Ishikawa (cell line): ENCODE measurements at regions not wholly inside any gene's neighbourhood (a gene's known extent, or its start where the extent isn't known, plus 50 kb on each side); places are given as distances from the start of the nearest gene placed in this dataset.

ENCODE experiments used
- EP300 ChIP-seq: IDR thresholded peaks from 2 replicates; pipeline ENCODE4 v1.6.1; 2012; ENCODE audit warnings: borderline replicate concordance
- FOXM1 ChIP-seq: IDR thresholded peaks from 2 replicates; pipeline ENCODE4 v1.6.1; 2012; ENCODE audit warnings: low read depth, borderline replicate concordance
- RAD21 ChIP-seq: IDR thresholded peaks from 2 replicates; pipeline ENCODE4 v1.6.1; 2012; ENCODE audit warnings: low read depth
- TAF1 ChIP-seq: IDR thresholded peaks from 2 replicates; pipeline ENCODE4 v1.6.1; 2012; ENCODE audit warnings: low read depth, mild to moderate bottlenecking
- YY1 ChIP-seq: IDR thresholded peaks from 2 replicates; pipeline ENCODE4 v1.6.1; 2012; ENCODE audit warnings: low read depth
- TF ChIP-seq, protein P1 (sequence below): IDR thresholded peaks from 2 replicates; pipeline ENCODE4 v1.6.1; 2012; ENCODE audit warnings: low read depth, mild to moderate bottlenecking
- TF ChIP-seq, protein P2 (sequence below): IDR thresholded peaks from 2 replicates; pipeline ENCODE4 v1.6.1; 2012
- TF ChIP-seq, protein P3 (sequence below): IDR thresholded peaks from 2 replicates; pipeline ENCODE4 v1.6.1; 2012

DNA sequence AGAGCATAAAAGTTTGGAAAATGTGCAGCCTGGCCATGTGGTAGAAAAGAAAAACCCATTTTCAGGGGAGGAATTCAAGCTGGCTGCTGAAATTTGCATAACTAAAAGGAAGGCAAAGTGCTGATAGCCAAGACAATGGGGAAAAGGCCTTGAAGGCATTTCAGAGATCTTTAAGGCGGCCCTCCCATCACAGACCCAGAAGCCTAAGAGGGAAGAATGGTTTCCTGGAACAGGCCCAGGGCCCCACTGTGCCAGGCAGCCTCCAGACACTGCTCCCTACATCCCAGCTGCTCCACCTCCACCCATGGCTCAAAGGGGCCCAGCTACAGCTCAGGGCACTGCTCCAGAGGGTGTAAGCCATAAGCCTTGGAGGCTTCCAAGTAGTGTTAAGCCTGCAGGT lies 158.0 kb upstream of the PRDX4 start:
- no peak for TF ChIP-seq FOXM1
- no peak for TF ChIP-seq YY1
- no peak for TF ChIP-seq EP300
- TF ChIP-seq TAF1, result no peak
- TF ChIP-seq RAD21, result no peak
- TF ChIP-seq, protein P1, sequence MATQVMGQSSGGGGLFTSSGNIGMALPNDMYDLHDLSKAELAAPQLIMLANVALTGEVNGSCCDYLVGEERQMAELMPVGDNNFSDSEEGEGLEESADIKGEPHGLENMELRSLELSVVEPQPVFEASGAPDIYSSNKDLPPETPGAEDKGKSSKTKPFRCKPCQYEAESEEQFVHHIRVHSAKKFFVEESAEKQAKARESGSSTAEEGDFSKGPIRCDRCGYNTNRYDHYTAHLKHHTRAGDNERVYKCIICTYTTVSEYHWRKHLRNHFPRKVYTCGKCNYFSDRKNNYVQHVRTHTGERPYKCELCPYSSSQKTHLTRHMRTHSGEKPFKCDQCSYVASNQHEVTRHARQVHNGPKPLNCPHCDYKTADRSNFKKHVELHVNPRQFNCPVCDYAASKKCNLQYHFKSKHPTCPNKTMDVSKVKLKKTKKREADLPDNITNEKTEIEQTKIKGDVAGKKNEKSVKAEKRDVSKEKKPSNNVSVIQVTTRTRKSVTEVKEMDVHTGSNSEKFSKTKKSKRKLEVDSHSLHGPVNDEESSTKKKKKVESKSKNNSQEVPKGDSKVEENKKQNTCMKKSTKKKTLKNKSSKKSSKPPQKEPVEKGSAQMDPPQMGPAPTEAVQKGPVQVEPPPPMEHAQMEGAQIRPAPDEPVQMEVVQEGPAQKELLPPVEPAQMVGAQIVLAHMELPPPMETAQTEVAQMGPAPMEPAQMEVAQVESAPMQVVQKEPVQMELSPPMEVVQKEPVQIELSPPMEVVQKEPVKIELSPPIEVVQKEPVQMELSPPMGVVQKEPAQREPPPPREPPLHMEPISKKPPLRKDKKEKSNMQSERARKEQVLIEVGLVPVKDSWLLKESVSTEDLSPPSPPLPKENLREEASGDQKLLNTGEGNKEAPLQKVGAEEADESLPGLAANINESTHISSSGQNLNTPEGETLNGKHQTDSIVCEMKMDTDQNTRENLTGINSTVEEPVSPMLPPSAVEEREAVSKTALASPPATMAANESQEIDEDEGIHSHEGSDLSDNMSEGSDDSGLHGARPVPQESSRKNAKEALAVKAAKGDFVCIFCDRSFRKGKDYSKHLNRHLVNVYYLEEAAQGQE, result no peak
- TF ChIP-seq, protein P2, sequence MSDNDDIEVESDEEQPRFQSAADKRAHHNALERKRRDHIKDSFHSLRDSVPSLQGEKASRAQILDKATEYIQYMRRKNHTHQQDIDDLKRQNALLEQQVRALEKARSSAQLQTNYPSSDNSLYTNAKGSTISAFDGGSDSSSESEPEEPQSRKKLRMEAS, result no peak
- TF ChIP-seq, protein P3, sequence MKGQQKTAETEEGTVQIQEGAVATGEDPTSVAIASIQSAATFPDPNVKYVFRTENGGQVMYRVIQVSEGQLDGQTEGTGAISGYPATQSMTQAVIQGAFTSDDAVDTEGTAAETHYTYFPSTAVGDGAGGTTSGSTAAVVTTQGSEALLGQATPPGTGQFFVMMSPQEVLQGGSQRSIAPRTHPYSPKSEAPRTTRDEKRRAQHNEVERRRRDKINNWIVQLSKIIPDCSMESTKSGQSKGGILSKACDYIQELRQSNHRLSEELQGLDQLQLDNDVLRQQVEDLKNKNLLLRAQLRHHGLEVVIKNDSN, result no peak
